GM19452 (cell line): ENCODE measurements at regions not wholly inside any gene's neighbourhood (a gene's known extent, or its start where the extent isn't known, plus 50 kb on each side); places are given as distances from the start of the nearest gene placed in this dataset.
"Not testable (repeated sequence)": the region's sequence is repeated elsewhere in the genome, so short reads cannot be mapped to it uniquely, and the experiment has no call there.

ENCODE experiments used
- ATAC-seq: cut with Tn5 transposase; IDR thresholded peaks from one replicate; pipeline ENCODE4 v1.9.1; 2021; ENCODE audit not compliant: unreplicated experiment

- ATAC-seq = not testable (repeated sequence)
Observed at GRCh38 chr15:84360902-84361301, 125.3 kb downstream of the GOLGA6L4 start.

GRCh38 chr15:84384421-84384820, 148.8 kb downstream of the GOLGA6L4 start:
- ATAC-seq = not testable (repeated sequence)

DNA sequence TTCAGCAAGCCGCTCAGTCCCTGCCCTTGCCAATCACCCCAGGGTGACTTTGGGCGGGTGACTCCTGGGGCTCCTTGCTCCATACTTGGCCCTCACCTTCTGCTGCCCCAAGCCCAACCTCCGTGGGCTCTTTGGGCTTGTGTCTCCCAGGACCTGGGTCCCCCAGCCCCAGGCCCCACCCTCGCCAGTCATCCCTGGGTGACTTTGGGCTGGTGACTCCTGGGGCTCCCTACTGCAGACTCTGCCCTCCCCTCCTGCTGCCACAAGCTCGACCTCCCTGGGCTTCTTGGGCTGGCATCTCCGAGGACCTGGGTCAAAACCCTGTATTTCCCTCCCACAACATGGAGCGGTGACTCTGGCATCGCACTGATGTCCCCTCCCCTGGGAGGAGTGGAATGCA, 151.5 kb downstream of the GOLGA6L4 start:
- ATAC-seq = no peak

DNA sequence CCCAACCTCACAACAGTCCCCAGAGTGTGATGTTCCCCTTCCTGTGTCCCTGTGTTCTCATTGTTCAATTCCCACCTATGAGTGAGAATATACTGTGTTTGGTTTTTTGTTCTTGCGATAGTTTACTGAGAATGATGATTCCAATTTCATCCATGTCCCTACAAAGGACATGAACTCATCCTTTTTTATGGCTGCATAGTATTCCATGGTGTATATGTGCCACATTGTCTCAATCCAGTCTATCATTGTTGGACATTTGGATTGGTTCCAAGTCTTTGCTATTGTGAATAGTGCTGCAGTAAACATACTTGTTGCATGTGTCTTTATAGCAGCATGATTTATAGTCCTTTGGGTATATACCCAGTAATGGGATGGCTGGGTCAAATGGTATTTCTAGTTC, 152.6 kb downstream of the GOLGA6L4 start:
- ATAC-seq = not testable (repeated sequence)

DNA sequence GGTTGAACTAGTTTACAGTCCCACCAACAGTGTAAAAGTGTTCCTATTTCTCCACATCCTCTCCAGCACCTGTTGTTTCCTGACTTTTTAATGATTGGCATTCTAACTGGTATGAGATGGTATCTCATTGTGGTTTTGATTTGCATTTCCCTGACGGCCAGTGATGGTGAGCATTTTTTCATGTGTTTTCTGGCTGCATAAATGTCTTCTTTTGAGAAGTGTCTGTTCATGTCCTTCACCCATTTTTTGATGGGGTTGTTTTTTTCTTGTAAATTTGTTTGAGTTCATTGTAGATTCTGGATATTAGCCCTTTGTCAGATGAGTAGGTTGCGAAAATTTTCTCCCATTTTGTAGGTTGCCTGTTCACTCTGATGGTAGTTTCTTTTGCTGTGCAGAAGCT, 153.1 kb downstream of the GOLGA6L4 start:
- ATAC-seq = not testable (repeated sequence)

DNA sequence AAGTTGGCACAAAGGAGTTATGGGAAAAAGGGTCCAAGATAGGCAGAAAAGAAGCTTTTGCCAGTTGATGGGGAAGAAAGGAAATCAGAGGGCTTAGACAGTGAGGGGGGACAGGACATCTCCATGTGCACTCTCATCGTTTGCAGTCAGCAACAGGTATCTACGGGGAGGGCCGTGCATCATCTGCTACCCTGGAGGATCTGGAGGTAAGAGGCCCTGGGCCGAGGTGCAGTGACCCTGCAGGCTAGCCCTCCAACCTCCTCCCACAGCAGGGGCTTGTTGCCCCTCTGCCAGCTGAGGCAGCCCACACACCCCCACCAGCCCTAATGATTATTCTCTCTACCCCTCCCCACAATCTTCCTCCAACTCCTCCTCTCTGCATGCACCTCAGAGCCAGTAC, 154.8 kb downstream of the GOLGA6L4 start:
- not testable (repeated sequence) for ATAC-seq

DNA sequence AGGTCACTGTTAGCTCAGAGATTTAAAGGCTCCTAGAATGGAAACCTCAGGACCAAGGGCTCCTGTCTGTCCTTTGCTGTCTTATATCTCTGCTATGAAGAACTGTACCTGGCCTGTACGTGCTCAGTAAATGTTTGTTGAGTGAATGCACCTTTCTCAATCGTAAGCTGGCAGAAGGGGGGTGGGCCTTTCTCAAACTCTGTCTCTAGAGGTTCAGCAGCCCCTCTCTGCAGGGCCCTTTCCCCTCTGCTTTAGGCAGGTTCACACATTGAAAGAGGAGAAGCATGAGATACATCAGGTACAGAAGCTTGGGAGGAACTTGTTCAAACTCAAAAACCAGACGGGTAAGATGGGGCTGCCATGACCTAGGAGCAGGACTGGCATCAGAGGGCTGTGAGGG, 155.6 kb downstream of the GOLGA6L4 start:
- no peak for ATAC-seq

DNA sequence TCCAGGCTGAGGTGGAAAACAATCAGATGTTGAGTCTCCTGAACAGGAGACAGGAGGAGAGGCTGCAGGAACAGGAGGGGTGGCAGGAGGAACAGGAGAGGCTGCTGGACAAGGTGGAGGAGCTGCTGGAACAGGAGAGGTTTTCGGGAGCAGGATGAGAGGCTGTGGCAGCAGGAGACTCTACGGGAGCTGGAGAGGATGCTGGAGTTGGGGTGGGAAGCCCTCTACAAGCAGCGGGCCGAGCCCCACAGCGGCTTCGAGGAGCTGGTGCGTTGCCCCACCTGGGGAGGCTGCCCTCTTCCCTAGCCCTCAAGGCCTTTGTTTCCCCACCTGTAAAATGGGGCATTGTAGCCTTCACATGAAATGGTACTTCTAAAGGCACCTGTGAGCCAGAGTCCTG, 156.4 kb downstream of the GOLGA6L4 start:
- not testable (repeated sequence) for ATAC-seq

- ATAC-seq = not testable (repeated sequence)
Observed at GRCh38 chr15:84393386-84393936, 157.9 kb downstream of the GOLGA6L4 start.

DNA sequence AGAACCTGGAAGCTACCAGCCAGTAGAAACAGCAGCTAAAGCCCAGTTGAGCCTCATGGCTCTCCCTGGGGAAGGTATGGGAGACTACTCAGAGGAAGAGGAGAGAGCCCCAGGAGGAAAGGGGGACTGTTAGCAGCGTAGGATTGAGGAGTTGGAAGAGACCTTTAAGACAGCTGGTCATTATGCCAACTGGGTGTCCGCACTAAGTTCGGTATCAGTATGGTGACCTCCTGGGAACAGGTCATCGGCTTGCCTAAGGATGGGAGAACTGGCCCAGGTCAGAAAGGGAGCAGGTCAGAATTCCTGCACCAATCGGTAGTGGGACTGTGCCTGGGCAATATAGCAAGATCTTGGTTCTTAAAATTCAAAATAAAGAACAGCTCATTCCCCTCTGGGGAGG, 158.4 kb downstream of the GOLGA6L4 start:
- not testable (repeated sequence) for ATAC-seq

DNA sequence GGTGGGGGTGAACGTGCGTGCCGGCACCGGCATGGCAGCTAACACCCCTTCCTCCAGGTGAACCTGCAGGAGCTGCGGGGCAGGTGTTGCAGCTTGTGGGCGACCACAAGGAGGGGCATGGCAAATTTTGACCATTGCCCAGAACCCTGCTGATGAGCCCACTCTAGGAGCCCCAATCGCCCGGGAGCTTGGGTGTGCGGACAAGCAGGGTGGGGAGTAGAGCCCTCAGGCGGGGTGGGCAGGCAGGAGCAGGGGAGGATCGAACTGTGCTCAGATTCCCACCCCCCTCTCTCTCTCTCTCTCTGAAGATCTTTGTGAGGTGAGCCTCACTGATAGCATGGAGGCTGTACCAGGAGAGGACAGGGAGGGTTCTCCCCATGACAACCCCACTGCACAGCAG, 159.8 kb downstream of the GOLGA6L4 start:
- not testable (repeated sequence) for ATAC-seq

- ATAC-seq = not testable (repeated sequence)
Observed at GRCh38 chr15:84395881-84396280, 160.3 kb downstream of the GOLGA6L4 start.

GRCh38 chr15:84397066-84397465, 161.5 kb downstream of the GOLGA6L4 start:
- ATAC-seq = not testable (repeated sequence)

DNA sequence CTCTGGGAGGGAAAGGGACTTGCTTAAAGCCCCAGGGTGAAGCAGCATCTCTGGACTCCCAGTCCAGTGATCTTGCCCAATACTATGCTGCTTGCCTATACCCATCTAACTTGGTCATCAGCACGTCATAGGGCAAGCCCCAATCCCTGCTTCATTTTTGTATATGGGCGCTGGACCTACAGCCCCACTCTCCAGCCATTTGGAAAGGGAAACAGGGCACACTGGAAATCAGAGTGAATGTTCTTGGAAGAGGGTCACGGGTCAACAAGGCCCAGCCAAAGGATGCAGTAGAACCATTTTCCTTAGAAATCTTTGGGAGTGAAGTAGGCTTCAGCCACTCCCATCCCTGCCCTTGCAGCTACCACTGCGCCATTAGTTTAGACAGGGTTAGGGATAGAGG, 162.5 kb downstream of the GOLGA6L4 start:
- not testable (repeated sequence) for ATAC-seq

DNA sequence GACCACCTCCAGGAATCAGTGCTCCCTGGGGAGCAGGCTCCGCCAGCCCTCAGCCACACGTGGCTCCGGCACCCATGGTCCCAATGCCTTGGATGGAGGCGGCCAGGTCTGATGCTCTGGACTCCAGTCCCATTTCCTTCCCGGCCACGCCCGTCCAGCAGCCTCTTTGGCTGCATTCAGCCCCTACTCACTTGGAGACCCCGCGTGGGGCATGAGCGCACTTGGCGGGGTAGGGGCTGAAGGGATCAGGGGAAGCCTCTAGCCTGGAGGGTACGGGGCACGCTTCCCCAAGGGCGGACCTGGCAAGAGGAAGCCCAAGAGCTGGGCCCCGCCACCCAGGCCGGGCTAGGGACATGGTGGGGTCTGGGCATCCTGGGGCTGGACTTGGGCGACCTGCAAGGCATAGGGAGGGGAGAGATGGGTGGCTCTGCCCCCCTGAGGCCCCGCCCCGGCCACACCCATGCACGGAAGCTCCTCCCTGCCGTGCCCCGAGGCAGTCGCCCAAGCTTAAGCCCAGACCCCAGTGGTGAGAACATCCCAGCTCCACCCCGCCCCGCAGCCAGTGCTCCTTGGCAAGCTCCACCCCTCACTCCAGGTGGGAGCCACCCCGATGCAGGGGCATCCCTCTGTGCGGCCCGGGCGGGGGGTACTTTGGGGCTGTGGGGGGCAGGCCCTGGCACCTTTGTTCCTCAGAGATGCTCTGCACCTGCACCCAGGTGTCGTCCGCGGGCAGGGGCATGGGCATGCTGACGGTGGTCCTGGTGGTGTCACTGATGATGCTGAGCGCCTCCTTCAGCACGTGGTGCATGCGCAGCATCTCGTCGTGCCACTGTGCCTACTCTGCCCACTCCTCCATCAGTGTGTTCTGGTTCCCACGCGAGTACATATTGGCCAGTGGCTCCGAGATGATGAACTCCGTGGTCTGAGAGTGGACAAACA, 163.5 kb downstream of the GOLGA6L4 start:
- no peak for ATAC-seq

- ATAC-seq = no peak
Observed at GRCh38 chr15:84400017-84400740, 164.6 kb downstream of the GOLGA6L4 start.

DNA sequence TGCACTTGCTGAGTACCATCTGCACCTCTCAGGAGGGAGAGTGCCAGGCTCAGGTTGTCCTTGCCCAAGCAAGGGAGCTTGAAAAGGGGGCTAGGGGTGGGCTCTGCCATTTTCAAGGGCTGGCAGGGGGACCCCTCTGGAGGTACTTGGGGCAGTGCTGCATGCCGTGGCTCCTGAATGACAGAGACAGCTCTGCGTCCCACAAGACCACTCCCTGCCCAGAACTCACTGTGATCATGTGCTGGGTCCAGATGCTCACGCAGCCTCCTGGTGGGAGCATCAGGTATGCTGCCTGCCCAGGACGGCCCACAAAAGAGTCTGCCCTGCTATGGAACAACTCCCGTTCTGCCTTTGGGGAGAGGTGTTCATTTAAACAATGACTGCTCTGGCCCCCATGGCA, 165.2 kb downstream of the GOLGA6L4 start:
- no peak for ATAC-seq

- ATAC-seq = not testable (repeated sequence)
Observed at GRCh38 chr15:84401461-84401860, 165.9 kb downstream of the GOLGA6L4 start.

- ATAC-seq = not testable (repeated sequence)
Observed at GRCh38 chr15:84401891-84402840, 166.6 kb downstream of the GOLGA6L4 start.

- ATAC-seq = no peak
Observed at GRCh38 chr15:84402856-84403608, 167.5 kb downstream of the GOLGA6L4 start.
